KMS-11 (cell line): ENCODE measurements at regions not wholly inside any gene's neighbourhood (a gene's known extent, or its start where the extent isn't known, plus 50 kb on each side); places are given as distances from the start of the nearest gene placed in this dataset.
"Not testable (repeated sequence)": the region's sequence is repeated elsewhere in the genome, so short reads cannot be mapped to it uniquely, and the experiment has no call there.

ENCODE experiments used
- H2AFZ ChIP-seq: fragments of 200-600 bp; sonication (generic); 2 replicates; pipeline ENCODE4 v1.6.1; 2016; ENCODE audit warnings: antibody characterized with exemption, mixed run types, low read depth
- H3K27ac ChIP-seq: fragments of 200-600 bp; sonication (generic); 2 replicates; pipeline ENCODE4 v1.6.1; 2016; ENCODE audit warnings: mild to moderate bottlenecking, mixed run types
- H3K27me3 ChIP-seq: fragments of 200-600 bp; sonication (generic); 2 replicates; pipeline ENCODE4 v1.6.1; 2017; ENCODE audit warnings: mild to moderate bottlenecking, low read depth, mixed run types, moderate library complexity; ENCODE audit not compliant: insufficient read depth
- H3K36me3 ChIP-seq: fragments of 200-600 bp; sonication (generic); 2 replicates; pipeline ENCODE4 v1.6.1; 2017; ENCODE audit warnings: mild to moderate bottlenecking, mixed run types; ENCODE audit not compliant: insufficient read depth
- H3K4me1 ChIP-seq: fragments of 200-600 bp; sonication (generic); 2 replicates; pipeline ENCODE4 v1.6.1; 2016; ENCODE audit warnings: mild to moderate bottlenecking, low read depth, mixed run types; ENCODE audit not compliant: poor library complexity, severe bottlenecking
- H3K4me2 ChIP-seq: fragments of 200-600 bp; sonication (generic); 2 replicates; pipeline ENCODE4 v1.7.0; 2016; ENCODE audit warnings: mild to moderate bottlenecking, mixed run types
- H3K4me3 ChIP-seq: fragments of 200-600 bp; sonication (generic); IDR thresholded peaks from 2 replicates; pipeline ENCODE4 v1.6.1; 2017; ENCODE audit warnings: low read depth, low read length, mixed read lengths; ENCODE audit not compliant: insufficient read depth
- H3K79me2 ChIP-seq: fragments of 200-600 bp; sonication (generic); 2 replicates; pipeline ENCODE4 v1.6.1; 2016; ENCODE audit warnings: low read depth, mixed run types; ENCODE audit not compliant: insufficient read depth
- H3K9ac ChIP-seq: fragments of 200-600 bp; sonication (generic); 2 replicates; pipeline ENCODE4 v1.6.1; 2016; ENCODE audit warnings: mild to moderate bottlenecking, mixed run types
- H4K20me1 ChIP-seq: fragments of 200-600 bp; sonication (generic); 2 replicates; pipeline ENCODE4 v1.6.1; 2016; ENCODE audit warnings: mild to moderate bottlenecking, mixed run types; ENCODE audit not compliant: insufficient read depth

DNA sequence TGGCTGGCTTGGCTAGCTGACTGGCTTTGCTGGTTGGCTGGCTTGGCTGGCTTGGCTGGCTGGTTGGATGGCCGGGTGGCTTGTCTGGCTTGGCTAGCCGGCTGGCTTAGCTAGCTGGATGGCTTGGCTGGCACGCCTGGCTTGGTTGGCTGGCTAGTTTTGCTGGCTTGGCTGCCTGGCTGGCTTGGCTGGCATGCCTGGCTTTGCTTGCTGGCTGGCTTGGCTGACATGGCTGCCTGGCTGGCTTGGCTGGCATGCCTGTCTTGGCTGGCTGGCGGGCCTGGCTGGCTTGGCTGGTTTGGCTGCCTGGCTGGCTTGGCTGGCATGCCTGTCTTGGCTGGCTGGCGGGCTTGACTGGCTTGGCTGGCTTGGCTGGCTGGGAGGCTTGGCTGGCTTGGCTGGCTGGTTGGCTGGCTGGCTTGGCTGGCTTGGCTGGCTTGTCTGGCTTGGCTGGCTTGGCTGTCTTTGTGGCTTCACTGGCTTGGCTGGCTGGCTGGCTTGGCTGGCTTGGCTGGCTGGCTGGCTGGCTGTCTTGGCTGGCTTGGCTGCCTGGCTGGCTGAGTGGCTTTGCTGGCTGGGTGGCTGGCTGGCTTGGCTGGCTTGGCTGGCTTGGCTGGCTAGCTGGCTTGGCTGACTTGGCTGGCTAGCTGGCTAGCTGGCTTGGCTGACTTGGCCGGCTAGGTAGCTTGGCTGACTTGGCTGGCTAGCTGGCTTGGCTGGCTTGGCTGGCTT, 2808.9 kb downstream of the RPIA start:
- H4K20me1 ChIP-seq, H3K4me1 ChIP-seq, H3K4me2 ChIP-seq, H3K79me2 ChIP-seq, H3K27me3 ChIP-seq, H3K4me3 ChIP-seq, H3K36me3 ChIP-seq, H3K27ac ChIP-seq, H2AFZ ChIP-seq, H3K9ac ChIP-seq: not testable (repeated sequence)

DNA sequence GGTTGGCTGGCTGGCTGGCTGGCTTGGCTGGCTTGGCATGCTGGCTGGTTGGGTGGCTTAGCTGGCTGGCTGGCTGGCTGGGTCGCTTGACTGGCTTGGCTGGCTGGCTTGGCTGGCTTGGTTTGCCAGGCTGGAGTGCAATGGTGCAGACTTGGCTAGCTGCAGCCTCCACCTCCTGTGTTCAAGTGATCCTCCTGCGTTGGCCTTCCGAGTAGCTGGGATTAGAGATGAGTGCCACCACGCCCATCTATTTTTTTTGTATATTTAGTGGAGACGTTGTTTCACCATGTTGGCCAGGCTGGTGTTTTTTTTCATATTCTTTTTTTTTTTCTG, 2809.5 kb downstream of the RPIA start:
- H3K27me3 ChIP-seq, H3K9ac ChIP-seq, H3K4me1 ChIP-seq, H3K36me3 ChIP-seq, H3K27ac ChIP-seq, H2AFZ ChIP-seq, H3K79me2 ChIP-seq, H3K4me3 ChIP-seq, H3K4me2 ChIP-seq, H4K20me1 ChIP-seq: not testable (repeated sequence)

DNA sequence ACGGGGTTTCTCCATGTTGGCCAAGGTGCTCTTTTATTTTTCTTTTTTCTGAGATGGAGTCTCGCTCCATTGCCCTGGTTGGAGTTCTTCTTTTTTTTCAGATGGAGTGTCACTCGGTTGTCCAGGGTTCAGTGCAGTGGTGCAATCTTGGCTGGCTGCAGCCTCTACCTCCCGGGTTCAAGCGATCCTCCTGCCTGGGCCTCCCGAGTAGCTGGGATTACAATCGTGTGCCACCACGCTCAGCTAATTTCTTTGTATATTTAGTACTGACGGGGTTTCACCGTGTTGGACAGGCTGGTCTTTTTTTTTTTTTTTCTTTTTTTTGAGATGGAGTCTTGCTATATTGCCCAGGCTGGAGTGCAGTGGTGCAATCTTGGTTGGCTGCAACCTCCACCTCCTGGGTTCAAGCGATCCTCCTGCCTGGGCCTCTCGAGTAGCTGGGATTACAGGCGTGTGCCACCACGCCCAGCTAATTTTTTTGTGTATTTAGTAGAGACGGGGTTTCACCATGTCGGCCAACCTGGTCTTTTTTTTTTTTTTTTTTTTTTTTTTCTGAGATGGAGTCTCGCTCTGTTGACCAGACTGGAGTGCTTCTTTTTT, 2810.1 kb downstream of the RPIA start:
- H3K4me1 ChIP-seq, H3K9ac ChIP-seq, H3K4me3 ChIP-seq: not testable (repeated sequence)

DNA sequence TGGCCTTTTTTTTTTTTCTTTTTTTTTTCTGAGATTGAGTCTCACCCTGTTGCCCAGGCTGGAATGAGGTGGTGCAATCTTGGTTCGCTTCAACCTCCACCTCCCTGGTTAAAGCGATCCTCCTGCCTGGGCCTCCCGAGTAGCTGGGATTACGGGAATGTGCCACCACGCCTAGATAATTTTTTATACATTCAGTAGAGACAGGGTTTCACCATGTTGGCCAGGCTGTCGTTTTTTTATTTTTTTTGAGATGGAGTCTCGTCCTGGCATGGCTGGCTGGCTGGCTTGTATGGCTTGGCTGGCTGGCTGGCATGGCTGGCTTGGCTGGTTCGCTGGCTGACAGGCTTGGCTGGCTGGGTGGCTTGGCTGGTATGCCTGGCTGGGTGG, 2812.1 kb downstream of the RPIA start:
- H3K27me3 ChIP-seq, H2AFZ ChIP-seq, H3K9ac ChIP-seq, H3K4me2 ChIP-seq, H3K4me3 ChIP-seq, H3K4me1 ChIP-seq, H3K79me2 ChIP-seq, H3K36me3 ChIP-seq, H3K27ac ChIP-seq, H4K20me1 ChIP-seq: not testable (repeated sequence)

More for the DNA sequence above, 2810.1 kb downstream of the RPIA start:
- not testable (repeated sequence) for H2AFZ ChIP-seq, H3K36me3 ChIP-seq, H3K27me3 ChIP-seq, H3K27ac ChIP-seq, H4K20me1 ChIP-seq, H3K79me2 ChIP-seq, H3K4me2 ChIP-seq

DNA sequence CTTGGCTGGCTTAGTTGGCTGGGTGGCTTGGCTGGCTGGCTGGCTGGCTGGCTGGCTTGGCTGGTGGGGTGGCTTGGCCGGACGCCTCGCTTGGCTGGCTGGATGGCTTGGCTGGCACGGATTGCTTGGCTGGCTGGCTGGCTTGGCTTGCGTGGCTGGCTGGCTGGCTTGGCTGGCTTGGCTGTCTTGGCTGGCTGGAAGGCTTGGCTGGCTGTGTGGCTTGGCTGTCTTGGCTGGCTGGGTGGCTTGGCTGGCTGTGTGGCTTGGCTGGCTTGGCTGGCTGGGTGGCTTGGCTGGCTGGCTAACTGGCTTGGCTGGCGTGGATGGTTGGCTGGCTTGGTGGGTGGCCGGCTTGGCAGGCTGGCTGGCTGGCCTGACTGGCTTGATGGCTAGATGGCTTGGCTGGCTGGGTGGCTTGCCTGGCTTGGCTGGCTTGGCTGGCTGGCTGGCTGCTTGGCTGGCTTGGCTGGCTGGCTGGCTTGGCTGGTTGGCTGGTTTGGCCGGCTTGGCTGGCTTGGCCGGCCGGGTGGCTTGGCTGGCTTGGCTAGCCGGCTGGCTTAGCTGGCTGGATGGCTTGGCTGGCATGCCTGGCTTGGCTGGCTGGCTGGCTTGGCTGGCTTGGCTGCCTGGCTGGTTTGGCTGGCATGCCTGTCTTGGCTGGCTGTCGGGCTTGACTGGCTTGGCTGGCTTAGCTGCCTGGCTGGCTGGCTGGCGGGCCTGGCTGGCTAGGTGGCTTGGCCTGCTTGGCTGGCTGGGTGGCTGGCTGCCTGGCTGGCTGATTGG, 2812.7 kb downstream of the RPIA start:
- not testable (repeated sequence) for H4K20me1 ChIP-seq, H3K27ac ChIP-seq, H3K36me3 ChIP-seq, H3K4me2 ChIP-seq, H2AFZ ChIP-seq, H3K4me3 ChIP-seq, H3K9ac ChIP-seq, H3K79me2 ChIP-seq, H3K27me3 ChIP-seq, H3K4me1 ChIP-seq

DNA sequence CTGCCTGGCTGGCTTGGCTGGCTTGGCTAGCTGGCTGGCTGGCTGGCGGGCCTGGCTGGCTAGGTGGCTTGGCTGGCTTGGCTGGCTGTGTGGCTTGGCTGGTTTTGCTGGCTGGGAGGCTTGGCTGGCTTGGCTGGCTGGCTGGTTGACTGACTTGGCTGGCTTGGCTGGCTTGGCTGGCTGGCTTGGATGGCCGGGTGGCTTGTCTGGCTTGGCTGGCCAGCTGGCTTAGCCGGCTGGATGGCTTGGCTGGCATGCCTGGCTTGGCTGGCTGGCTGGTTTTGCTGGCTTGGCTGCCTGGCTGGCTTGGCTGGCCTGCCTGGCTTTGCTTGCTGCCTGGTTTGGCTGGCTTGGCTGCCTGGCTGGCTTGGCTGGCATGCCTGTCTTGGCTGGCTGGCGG, 2817.3 kb downstream of the RPIA start:
- not testable (repeated sequence) for H3K9ac ChIP-seq, H3K27me3 ChIP-seq, H3K79me2 ChIP-seq

DNA sequence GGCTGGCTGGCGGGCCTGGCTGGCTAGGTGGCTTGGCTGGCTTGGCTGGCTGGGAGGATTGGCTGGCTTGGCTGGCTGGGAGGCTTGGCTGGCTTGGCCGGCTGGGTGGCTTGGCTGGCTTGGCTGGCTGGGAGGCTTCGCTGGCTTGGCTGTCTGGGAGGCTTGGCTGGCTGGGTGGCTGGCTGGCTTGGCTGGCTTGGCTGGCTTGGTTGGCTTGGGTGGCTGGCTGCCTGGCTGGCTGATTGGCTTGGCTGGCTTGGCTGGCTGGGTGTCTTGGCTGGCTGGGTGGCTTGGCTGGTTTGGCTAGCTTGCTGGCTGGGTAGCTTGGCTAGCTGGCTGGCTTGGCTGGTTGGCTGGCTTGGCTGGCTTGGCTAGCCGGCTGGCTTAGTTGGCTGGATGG, 2817.8 kb downstream of the RPIA start:
- not testable (repeated sequence) for H3K79me2 ChIP-seq, H4K20me1 ChIP-seq, H2AFZ ChIP-seq, H3K27ac ChIP-seq, H3K27me3 ChIP-seq, H3K4me1 ChIP-seq, H3K4me3 ChIP-seq, H3K36me3 ChIP-seq, H3K9ac ChIP-seq, H3K4me2 ChIP-seq

More for the DNA sequence above, 2817.3 kb downstream of the RPIA start:
- not testable (repeated sequence) for H4K20me1 ChIP-seq, H3K36me3 ChIP-seq, H3K4me2 ChIP-seq, H3K27ac ChIP-seq, H2AFZ ChIP-seq, H3K4me3 ChIP-seq, H3K4me1 ChIP-seq

DNA sequence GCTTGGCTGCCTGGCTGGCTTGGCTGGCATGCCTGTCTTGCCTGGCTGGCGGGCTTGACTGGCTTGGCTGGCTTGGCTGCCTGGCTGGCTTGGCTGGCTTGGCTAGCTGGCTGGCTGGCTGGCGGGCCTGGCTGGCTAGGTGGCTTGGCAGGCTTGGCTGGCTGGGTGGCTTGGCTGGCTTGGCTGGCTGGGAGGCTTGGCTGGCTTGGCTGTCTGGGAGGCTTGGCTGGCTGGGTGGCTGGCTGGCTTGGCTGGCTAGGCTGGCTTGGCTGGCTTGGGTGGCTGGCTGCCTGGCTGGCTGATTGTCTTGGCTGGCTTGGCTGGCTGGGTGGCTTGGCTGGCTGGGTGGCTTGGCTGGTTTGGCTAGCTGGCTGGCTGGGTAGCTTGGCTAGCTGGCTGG, 2819.7 kb downstream of the RPIA start:
- H3K4me1 ChIP-seq, H3K79me2 ChIP-seq, H3K36me3 ChIP-seq, H2AFZ ChIP-seq, H3K4me2 ChIP-seq, H3K4me3 ChIP-seq, H4K20me1 ChIP-seq, H3K27me3 ChIP-seq, H3K9ac ChIP-seq, H3K27ac ChIP-seq: not testable (repeated sequence)

DNA sequence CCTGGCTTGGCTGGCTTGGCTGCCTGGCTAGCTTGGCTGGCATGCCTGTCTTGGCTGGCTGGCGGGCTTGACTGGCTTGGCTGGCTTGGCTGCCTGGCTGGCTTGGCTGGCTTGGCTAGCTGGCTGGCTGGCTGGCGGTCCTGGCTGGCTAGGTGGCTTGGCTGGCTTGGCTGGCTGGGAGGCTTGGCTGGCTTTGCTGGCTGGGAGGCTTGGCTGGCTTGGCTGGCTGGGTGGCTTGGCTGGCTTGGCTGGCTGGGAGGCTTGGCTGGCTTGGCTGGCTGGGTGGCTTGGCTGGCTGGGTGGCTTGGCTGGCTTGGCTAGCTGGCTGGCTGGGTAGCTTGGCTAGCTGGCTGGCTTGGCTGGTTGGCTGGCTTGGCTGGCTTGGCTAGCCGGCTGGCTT, 2824.5 kb downstream of the RPIA start:
- H3K27ac ChIP-seq, H3K9ac ChIP-seq, H3K4me2 ChIP-seq, H3K36me3 ChIP-seq, H3K4me1 ChIP-seq, H4K20me1 ChIP-seq, H2AFZ ChIP-seq, H3K27me3 ChIP-seq, H3K4me3 ChIP-seq, H3K79me2 ChIP-seq: not testable (repeated sequence)

DNA sequence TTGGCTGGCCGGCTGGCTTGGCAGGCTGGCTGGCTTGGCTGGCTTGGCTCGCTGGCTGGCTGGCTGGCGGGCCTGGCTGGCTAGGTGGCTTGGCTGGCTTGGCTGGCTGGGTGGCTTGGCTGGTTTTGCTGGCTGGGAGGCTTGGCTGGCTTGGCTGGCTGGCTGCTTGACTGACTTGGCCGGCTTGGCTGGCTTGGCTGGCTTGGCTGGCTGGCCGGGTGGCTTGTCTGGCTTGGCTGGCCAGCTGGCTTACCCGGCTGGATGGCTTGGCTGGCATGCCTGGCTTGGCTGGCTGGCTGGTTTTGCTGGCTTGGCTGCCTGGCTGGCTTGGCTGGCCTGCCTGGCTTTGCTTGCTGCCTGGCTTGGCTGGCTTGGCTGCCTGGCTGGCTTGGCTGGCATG, 2825.2 kb downstream of the RPIA start:
- not testable (repeated sequence) for H3K4me3 ChIP-seq, H4K20me1 ChIP-seq, H3K27ac ChIP-seq

More for the DNA sequence above, 2825.2 kb downstream of the RPIA start:
- H2AFZ ChIP-seq, H3K79me2 ChIP-seq, H3K27me3 ChIP-seq, H3K4me1 ChIP-seq, H3K4me2 ChIP-seq, H3K9ac ChIP-seq, H3K36me3 ChIP-seq: not testable (repeated sequence)
